Thymus (tissue), 11 donors: ENCODE measurements at regions not wholly inside any gene's neighbourhood (a gene's known extent, or its start where the extent isn't known, plus 50 kb on each side); places are given as distances from the start of the nearest gene placed in this dataset.

ENCODE experiments used
- DNase-seq, 9 donors: peaks; one replicate each; pipeline ENCODE4 v3.0.0-alpha.2; 2013; ENCODE audit warnings: low spot score in 9 of 9, low read depth in 6 of 9, missing footprints in 1 of 9
- H3K27ac ChIP-seq, 2 donors: one replicate each; pipeline ENCODE4 v1.5.1; 2013; ENCODE audit warnings: control low read depth in 1 of 2, low read depth in 1 of 2, low read length in 1 of 2, mild to moderate bottlenecking in 1 of 2, moderate library complexity in 1 of 2
- H3K27me3 ChIP-seq, 2 donors: one replicate each; pipeline ENCODE4 v1.5.1; 2013; ENCODE audit warnings: low read length in 1 of 2; ENCODE audit not compliant: control insufficient read depth in 2 of 2, insufficient read depth in 1 of 2
- H3K36me3 ChIP-seq, 2 donors: one replicate each; pipeline ENCODE4 v1.5.1; 2013; ENCODE audit warnings: low read length in 1 of 2, mild to moderate bottlenecking in 1 of 2, moderate library complexity in 1 of 2; ENCODE audit not compliant: control insufficient read depth in 2 of 2, insufficient read depth in 2 of 2
- H3K4me1 ChIP-seq, 2 donors: one replicate each; pipeline ENCODE4 v1.5.1; 2013; ENCODE audit warnings: low read length in 2 of 2; ENCODE audit not compliant: control insufficient read depth in 2 of 2, insufficient read depth in 2 of 2
- H3K4me3 ChIP-seq, 2 donors: one replicate each; pipeline ENCODE4 v1.5.1; 2013; ENCODE audit warnings: low read length in 2 of 2, control low read depth in 1 of 2, mild to moderate bottlenecking in 1 of 2
- H3K9me3 ChIP-seq, 2 donors: one replicate each; pipeline ENCODE4 v1.5.1; 2013; ENCODE audit warnings: low read length in 1 of 2, mild to moderate bottlenecking in 1 of 2; ENCODE audit not compliant: control insufficient read depth in 2 of 2, insufficient read depth in 1 of 2
- WGBS: extraction: QIAGEN DNeasy Blood & Tissue Kit; methylation state at CpG from one replicate; pipeline ENCODE4 v1.1.7; 2013; 5-methylcytosine and 5-hydroxymethylcytosine counted together
- donor health status: healthy.

DNA sequence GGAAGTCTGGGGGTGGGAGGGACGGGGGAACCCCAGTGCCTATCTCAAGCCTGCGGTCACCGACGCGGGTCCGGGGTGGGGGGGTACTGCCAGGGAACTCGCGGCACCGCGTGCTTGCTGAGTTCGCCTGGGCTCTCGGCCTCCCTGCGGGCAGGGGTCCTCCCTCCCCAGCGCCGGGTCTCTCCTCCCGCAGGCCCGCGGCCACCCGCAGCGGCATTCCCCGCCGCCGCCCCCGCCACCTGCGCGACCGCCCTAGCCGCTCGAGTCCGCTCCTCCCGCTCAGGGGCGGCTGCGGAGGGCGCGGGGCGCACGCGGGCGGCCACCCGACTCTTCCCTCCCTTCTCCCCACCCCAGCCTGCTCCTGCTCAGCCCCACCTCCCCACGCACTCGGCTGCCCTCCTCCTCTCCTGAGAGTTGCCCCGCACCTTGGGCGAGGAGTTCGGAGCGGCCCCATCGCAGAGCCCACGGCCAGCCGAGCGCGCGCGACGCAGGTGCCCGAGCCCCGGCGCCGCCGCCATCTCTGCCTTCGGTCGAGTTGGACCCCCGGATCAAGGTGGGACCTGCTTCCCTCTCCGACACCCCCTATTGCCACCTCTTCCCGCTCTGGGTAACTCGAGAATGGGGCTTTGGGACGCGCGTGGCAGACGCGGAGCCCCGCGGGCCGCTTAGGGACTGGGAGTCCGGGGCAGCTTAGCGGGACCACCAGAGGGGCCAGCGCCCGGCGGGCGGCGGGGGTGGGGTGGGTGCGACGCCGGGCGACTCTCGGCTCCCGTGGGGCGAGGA is 105.0 kb downstream of the LEPR start:
- no peak for DNase-seq

DNA sequence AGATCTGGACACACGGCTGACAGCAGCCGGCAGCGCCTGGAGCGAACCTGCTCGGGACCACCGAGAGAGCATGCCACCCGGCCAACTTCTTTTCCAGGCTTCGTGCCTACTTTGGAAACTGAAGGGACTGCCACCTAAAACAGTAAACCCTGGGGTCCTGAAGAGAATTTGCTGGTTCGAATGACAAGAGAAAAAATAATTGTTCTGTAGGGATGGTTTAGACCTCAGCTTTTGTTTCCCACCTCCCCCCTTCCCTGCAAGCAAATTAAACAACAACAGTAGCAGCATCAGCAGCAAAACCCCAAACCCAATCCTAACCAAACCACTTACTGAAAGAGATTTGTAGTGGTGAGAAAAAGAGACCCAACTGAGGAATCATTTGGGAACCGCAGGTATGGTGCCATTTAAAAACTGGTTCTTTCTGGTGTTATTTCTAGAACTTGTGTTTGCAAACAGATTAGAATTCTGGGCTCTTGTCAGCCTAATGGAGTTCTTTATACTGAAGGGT is 105.6 kb downstream of the LEPR start:
- Histone ChIP-seq H3K36me3 (no peaks in the 10 kb centered on the region), H3K9me3 (no peaks in the 10 kb centered on the region), H3K4me3 (no peak overlapping the region), H3K27ac (no peak overlapping the region), H3K4me1 (no peaks in the 10 kb centered on the region), H3K27me3 (peaks cover 32 to 41% of the 10 kb centered on the region in 2 donors)
- no peak for DNase-seq
- WGBS, result 15% methylated on average over 10 of the region's 10 CpGs

More for the DNA sequence above, 105.0 kb downstream of the LEPR start:
- Histone ChIP-seq H3K4me3 (peak overlapping the region in 1 of 2 donors; percentile 27), H3K9me3 (no peaks in the 10 kb centered on the region), H3K4me1 (no peaks in the 10 kb centered on the region), H3K27me3 (peaks cover 32 to 41% of the 10 kb centered on the region in 2 donors), H3K27ac (peak overlapping the region in 1 of 2 donors; percentile 18), H3K36me3 (no peaks in the 10 kb centered on the region)
- 2% methylated on average over 87 of the region's 87 CpGs for whole genome bisulfite sequencing

DNA sequence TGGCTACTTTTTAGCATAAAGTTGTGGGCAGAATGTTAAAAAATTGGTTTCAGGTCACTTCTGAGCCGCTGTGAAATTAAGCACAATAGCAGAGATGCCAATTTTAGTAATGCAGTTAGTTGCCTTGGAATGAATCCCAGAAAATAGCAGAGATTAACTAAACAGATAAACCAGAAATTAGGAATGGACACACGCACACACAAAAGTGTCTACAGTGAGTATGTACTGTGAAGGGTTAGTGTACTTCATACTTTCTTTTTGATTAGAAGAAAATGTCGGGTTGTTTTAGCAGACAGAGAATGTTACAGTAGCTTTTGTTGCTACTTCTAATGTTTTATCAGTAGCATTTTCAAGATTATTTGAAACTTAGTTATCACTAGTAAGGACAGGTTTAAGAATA is 106.7 kb downstream of the LEPR start:
- Histone ChIP-seq H3K27me3 (peaks cover 32 to 41% of the 10 kb centered on the region in 2 donors), H3K27ac (no peak overlapping the region), H3K9me3 (no peaks in the 10 kb centered on the region), H3K36me3 (no peaks in the 10 kb centered on the region), H3K4me1 (no peaks in the 10 kb centered on the region), H3K4me3 (no peak overlapping the region)
- no peak for DNase-seq
- 90% methylated on average over 3 of the region's 3 CpGs for WGBS

DNA sequence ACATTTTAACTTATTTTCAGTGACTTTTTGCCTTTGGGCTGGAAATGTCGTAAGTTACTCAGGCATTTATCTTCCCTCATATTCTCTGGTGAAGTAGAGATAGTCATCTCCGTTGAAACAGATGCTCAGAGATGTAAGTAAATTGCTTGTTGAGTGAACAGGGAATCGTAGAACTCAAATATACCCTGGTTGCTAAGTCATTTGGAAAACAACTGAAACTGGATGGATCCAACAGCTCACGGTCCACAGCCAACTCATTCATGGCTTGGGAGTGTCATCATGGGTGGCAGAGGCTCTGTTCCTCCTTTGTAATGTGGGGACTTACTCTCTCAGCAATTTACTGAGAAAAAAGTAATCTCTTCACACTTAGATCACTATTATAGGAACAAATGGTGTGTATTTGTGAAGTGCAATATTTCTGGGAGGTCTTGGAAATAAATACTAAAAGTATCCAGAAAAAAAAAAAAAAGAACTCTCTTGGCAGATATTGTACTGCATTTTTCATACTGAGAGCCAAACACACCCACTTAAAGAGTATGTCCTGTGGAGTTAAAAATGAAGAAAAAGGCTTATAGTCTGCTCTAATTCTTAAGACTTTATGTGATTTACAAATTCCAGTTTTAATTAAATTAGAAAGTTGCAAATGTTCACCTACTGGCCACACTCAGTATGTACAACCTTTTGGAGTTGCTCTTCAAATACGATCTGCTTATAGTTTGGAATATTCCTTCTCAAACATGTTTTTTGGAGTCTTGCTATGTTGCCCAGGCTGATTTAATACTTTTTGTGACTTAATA is 107.4 kb downstream of the LEPR start:
- Histone ChIP-seq H3K27me3 (peaks cover 32 to 41% of the 10 kb centered on the region in 2 donors), H3K36me3 (no peaks in the 10 kb centered on the region), H3K9me3 (no peaks in the 10 kb centered on the region), H3K4me1 (no peaks in the 10 kb centered on the region), H3K27ac (no peak overlapping the region), H3K4me3 (no peak overlapping the region)
- no peak for DNase-seq
- WGBS, result 73% methylated on average over 5 of the region's 5 CpGs

DNA sequence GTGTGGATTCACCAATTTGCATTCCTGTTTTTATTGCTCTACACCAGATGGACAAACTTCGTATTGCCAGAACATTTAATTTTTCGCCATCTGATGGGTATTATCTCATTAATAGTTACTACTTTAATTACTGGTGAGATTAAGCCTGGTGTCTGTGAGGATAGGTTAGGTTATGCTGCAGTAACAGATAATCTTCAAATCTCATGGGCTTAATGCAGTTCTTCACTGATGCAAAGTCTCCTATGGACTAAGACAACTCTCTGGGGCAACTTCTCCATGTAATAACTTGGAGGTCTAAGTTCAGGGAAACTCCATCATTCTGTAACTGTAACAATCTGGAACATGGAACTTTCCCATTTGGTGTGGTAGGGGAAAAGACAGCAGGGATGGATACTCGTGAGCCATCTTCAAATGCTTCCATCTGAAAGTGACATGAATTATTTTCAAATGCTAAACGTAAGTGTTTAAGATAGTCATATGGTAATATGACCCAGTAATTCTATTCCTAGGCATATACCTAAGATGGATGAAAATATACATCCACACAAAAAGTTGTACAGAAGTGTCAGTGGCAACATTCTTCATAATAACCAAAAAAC is 111.6 kb downstream of the LEPR start:
- Histone ChIP-seq H3K9me3 (no peaks in the 10 kb centered on the region), H3K36me3 (no peaks in the 10 kb centered on the region), H3K27me3 (peaks cover 2 to 7% of the 10 kb centered on the region in 2 donors), H3K4me1 (no peaks in the 10 kb centered on the region), H3K4me3 (no peak overlapping the region), H3K27ac (no peak overlapping the region)
- WGBS, result 93% methylated on average over 4 of the region's 4 CpGs
- DNase-seq, result no peak

DNA sequence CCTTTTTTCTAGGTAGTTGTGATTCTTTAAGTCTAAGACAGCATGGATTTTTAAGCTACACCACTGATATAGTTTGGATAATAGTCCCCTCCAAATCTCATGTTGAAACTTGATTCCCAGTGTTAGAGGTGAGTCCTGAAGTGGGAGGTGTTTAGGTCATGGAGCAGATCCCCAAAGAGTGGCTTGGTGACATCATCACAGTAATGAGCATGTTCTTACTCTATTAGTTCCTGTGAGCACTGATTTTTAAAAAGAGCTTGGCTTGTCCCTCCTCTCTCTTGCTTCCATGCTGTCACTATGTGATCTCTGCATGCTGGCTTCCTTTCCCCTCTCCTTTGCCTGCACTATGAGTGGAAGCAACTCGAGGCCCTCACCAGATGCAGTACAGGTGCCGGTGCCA is 115.5 kb downstream of the LEPR start:
- no peaks in the 10 kb centered on the region for H3K9me3 ChIP-seq
- DNase-seq, result no peak
- H3K36me3 ChIP-seq, result no peaks in the 10 kb centered on the region
- no peaks in the 10 kb centered on the region for H3K27me3 ChIP-seq
- H3K27ac ChIP-seq, result no peak overlapping the region
- WGBS, result 92% methylated on average over 2 of the region's 2 CpGs
- H3K4me1 ChIP-seq, result no peaks in the 10 kb centered on the region
- H3K4me3 ChIP-seq, result no peak overlapping the region

DNA sequence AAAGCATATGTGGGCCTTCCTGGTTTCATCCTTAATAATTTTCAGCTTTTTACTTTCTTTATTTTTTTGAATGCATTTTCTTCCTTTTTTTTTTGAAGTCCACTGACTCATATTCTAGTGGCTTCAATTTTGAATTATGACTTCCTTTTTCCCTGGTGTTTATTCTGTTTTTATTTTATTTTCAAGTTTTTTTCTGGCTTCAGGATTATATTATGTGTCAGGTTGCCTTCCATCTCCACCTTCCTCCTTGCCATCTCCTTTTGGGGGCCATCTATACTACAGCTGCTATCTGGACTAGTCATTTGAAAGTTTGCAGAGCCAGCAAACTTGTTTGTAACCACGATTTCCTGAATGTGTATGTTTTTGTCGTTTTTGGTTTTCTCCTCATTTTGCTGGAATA is 117.6 kb downstream of the LEPR start:
- DNase-seq, result no peak
- Histone ChIP-seq H3K4me1 (no peaks in the 10 kb centered on the region), H3K27me3 (no peaks in the 10 kb centered on the region), H3K27ac (no peak overlapping the region), H3K9me3 (no peaks in the 10 kb centered on the region), H3K4me3 (no peak overlapping the region), H3K36me3 (no peaks in the 10 kb centered on the region)
- 9% methylated on average over 2 of the region's 2 CpGs for WGBS

DNA sequence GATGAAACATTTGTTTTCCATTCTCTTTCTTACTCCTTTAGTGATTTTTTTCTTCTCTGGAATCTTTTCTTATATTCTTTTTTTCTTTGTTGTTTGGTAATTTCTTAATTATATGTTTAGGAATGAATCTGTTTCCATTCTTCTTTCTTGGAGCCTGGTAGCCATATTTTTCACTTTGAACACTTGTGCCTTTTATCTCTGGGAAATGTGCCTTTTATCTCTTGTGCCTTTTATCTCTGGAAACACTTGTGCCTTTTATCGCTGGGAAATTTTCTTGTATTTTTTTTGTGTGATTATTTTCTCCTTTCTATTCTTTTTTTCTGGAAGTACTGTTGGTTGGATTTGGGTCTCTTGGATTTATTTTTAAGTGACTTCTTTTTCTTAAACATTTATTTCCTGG is 118.2 kb downstream of the LEPR start:
- Histone ChIP-seq H3K4me3 (no peak overlapping the region), H3K27ac (no peak overlapping the region), H3K36me3 (no peaks in the 10 kb centered on the region), H3K9me3 (no peaks in the 10 kb centered on the region), H3K4me1 (no peaks in the 10 kb centered on the region), H3K27me3 (no peaks in the 10 kb centered on the region)
- no peak for DNase-seq
- WGBS, result 28% methylated on average over 1 of the region's 1 CpG
